WTC11 (cell line): ENCODE measurements at regions not wholly inside any gene's neighbourhood (a gene's known extent, or its start where the extent isn't known, plus 50 kb on each side); places are given as distances from the start of the nearest gene placed in this dataset.

Experiments used
- CTCF ChIP-seq: fragments of 200-600 bp; IDR thresholded peaks from 2 replicates; pipeline ENCODE4 v1.8.0; 2022; ENCODE audit warnings: antibody characterized with exemption
- E2F4 ChIP-seq: sonication (generic); formaldehyde crosslinking; IDR thresholded peaks from 2 replicates; pipeline ENCODE4 v1.8.1; 2022; ENCODE audit warnings: low read depth, mild to moderate bottlenecking, moderate library complexity, missing genetic modification reagents, borderline replicate concordance
- E2F5 ChIP-seq: sonication (generic); formaldehyde crosslinking; IDR thresholded peaks from 2 replicates; pipeline ENCODE4 v1.8.1; 2022; ENCODE audit warnings: mild to moderate bottlenecking, moderate library complexity, missing genetic modification reagents
- FOXP4 ChIP-seq: sonication (generic); formaldehyde crosslinking; IDR thresholded peaks from 2 replicates; pipeline ENCODE4 v1.8.0; 2022; ENCODE audit warnings: mild to moderate bottlenecking, missing genetic modification reagents
- SP1 ChIP-seq: sonication (generic); formaldehyde crosslinking; conservative IDR thresholded peaks from 2 replicates; pipeline ENCODE4 v1.8.1; 2022; ENCODE audit warnings: missing genetic modification reagents
- TEAD4 ChIP-seq: sonication (generic); formaldehyde crosslinking; IDR thresholded peaks from 2 replicates; pipeline ENCODE4 v1.8.0; 2022; ENCODE audit warnings: mild to moderate bottlenecking, missing genetic modification reagents

- TF ChIP-seq E2F4 (no peak), CTCF (no peak), E2F5 (CRISPR knock-in tag) (no peak), TEAD4 (no peak), SP1 (CRISPR knock-in tag) (no peak), FOXP4 (CRISPR knock-in tag) (no peak)
Observed at GRCh38 chr13:39149896-39150295, 111.6 kb downstream of the NHLRC3 start.
